Ascending aorta (tissue), 2 donors: ENCODE measurements at regions not wholly inside any gene's neighbourhood (a gene's known extent, or its start where the extent isn't known, plus 50 kb on each side); places are given as distances from the start of the nearest gene placed in this dataset.

Experiments used
- DNase-seq, 2 donors: peaks; one replicate each; pipeline ENCODE4 v3.0.0-alpha.2; 2019; ENCODE audit warnings: low spot score in 2 of 2
- H3K27ac ChIP-seq, 2 donors: fragments of 200-600 bp; sonication (generic); one replicate each; pipeline ENCODE4 v1.5.1; 2016 to 2017; ENCODE audit warnings: mild to moderate bottlenecking in 1 of 2
- H3K27me3 ChIP-seq: fragments of 200-600 bp; sonication (generic); one replicate; pipeline ENCODE4 v1.5.1; 2017
- H3K36me3 ChIP-seq, 2 donors: fragments of 200-600 bp; sonication (generic); one replicate each; pipeline ENCODE4 v1.5.1; 2016
- H3K4me1 ChIP-seq, 2 donors: fragments of 200-600 bp; sonication (generic); one replicate each; pipeline ENCODE4 v1.5.1; 2016 to 2017; ENCODE audit warnings: mild to moderate bottlenecking in 1 of 2
- H3K4me3 ChIP-seq, 2 donors: fragments of 200-600 bp; sonication (generic); one replicate each; pipeline ENCODE4 v1.5.1; 2016 to 2017; ENCODE audit warnings: mild to moderate bottlenecking in 1 of 2
- H3K9me3 ChIP-seq, 2 donors: fragments of 200-600 bp; sonication (generic); one replicate each; pipeline ENCODE4 v1.5.1; 2016
- CTCF ChIP-seq, 3 experiments: fragments of 200-600 bp in 2 of 3; fragments of 450-650 bp in 1 of 3; sonication (generic) in 2 of 3; IDR thresholded peaks; one replicate each; pipeline ENCODE4 v1.5.1; 2016 to 2019; ENCODE audit warnings: antibody characterized with exemption in 3 of 3, mild to moderate bottlenecking in 1 of 3, moderate library complexity in 1 of 3
- intact Hi-C: fragments of 100-400 bp; cut with DNase I; formaldehyde crosslinking; loops from one replicate; pipeline ENCODE4 v1.15.1; 2023

- Histone ChIP-seq H3K4me3 (no peak overlapping the region), H3K27me3 (no peaks in the 10 kb centered on the region), H3K4me1 (peaks cover 0 to 19% of the 10 kb centered on the region in 2 donors), H3K9me3 (no peaks in the 10 kb centered on the region), H3K36me3 (no peaks in the 10 kb centered on the region), H3K27ac (peak overlapping the region; percentile 55 to 64)
- intact Hi-C loops, result loop anchor here (5.0 kb wide), 1 partner anchor 179 kb away; the partner anchor contains the start of gene PCDH7
- no peak for TF ChIP-seq CTCF (IDR thresholded peaks at IDR 0.05)
- DNase-seq, result no peak
Measured at GRCh38 chr4:30901461-30902451, 181.6 kb downstream of the PCDH7 start.

GRCh38 chr4:30903502-30904214 is 183.5 kb downstream of the PCDH7 start:
- intact Hi-C loops, result loop anchor here (5.0 kb wide), 1 partner anchor 181 kb away; the partner anchor contains the start of gene PCDH7
- no peak for DNase-seq
- no peaks in the 10 kb centered on the region for H3K27me3 ChIP-seq
- H3K36me3 ChIP-seq, result no peaks in the 10 kb centered on the region
- no peak for TF ChIP-seq CTCF (IDR thresholded peaks at IDR 0.05)
- no peaks in the 10 kb centered on the region for H3K9me3 ChIP-seq
- H3K4me3 ChIP-seq, result no peak overlapping the region
- peak overlapping the region; percentile 64 to 82 for H3K27ac ChIP-seq
- H3K4me1 ChIP-seq, result peaks cover 0 to 19% of the 10 kb centered on the region in 2 donors

- Histone ChIP-seq H3K4me1 (peaks cover 0 to 19% of the 10 kb centered on the region in 2 donors), H3K27me3 (no peaks in the 10 kb centered on the region), H3K9me3 (no peaks in the 10 kb centered on the region), H3K4me3 (no peak overlapping the region), H3K27ac (peak overlapping the region in 1 of 2 donors; percentile 82), H3K36me3 (no peaks in the 10 kb centered on the region)
- DNase-seq, result no peak
- intact Hi-C loops, result loop anchor here (5.0 kb wide), 1 partner anchor 182 kb away; the partner anchor contains the start of gene PCDH7
- TF ChIP-seq CTCF (IDR thresholded peaks at IDR 0.05), result no peak
Measured at GRCh38 chr4:30904215-30904555, 184.0 kb downstream of the PCDH7 start.

GRCh38 chr4:30904588-30904987 is 184.4 kb downstream of the PCDH7 start:
- DNase-seq, result no peak
- intact Hi-C loops, result loop anchor here (5.0 kb wide), 1 partner anchor 182 kb away; the partner anchor contains the start of gene PCDH7
- Histone ChIP-seq H3K27me3 (no peaks in the 10 kb centered on the region), H3K4me3 (no peak overlapping the region), H3K36me3 (no peaks in the 10 kb centered on the region), H3K4me1 (peaks cover 0 to 19% of the 10 kb centered on the region in 2 donors), H3K9me3 (no peaks in the 10 kb centered on the region), H3K27ac (no peak overlapping the region)
- no peak for TF ChIP-seq CTCF (IDR thresholded peaks at IDR 0.05)

- H3K9me3 ChIP-seq, result no peaks in the 10 kb centered on the region
- no peak overlapping the region for H3K4me3 ChIP-seq
- no peaks in the 10 kb centered on the region for H3K36me3 ChIP-seq
- no peak for DNase-seq
- peaks cover 0 to 6% of the 10 kb centered on the region in 2 donors for H3K4me1 ChIP-seq
- intact Hi-C loops, result no loop called here
- peak overlapping the region in 1 of 2 donors; percentile 18 for H3K27ac ChIP-seq
- H3K27me3 ChIP-seq, result no peaks in the 10 kb centered on the region
- TF ChIP-seq CTCF (IDR thresholded peaks at IDR 0.05), result no peak
Measured at GRCh38 chr4:30912098-30912714, 192.0 kb downstream of the PCDH7 start.
